HFF-Myc (cell line): ENCODE measurements at regions not wholly inside any gene's neighbourhood (a gene's known extent, or its start where the extent isn't known, plus 50 kb on each side); places are given as distances from the start of the nearest gene placed in this dataset.

ENCODE experiments used
- DNase-seq: peaks from one replicate; pipeline ENCODE4 v3.0.0-alpha.2; 2011; ENCODE audit warnings: low read depth; ENCODE audit errors: extremely low read depth
- H3K4me3 ChIP-seq: replicated peaks from 2 replicates; pipeline ENCODE4 v1.5.1; 2011; ENCODE audit warnings: low read depth, mild to moderate bottlenecking, control low read depth, low read length
- CTCF ChIP-seq: IDR thresholded peaks from 2 replicates; pipeline ENCODE4 v1.5.1; 2012; ENCODE audit warnings: mild to moderate bottlenecking, low read depth, low read length, control low read depth; ENCODE audit errors: missing control alignments

- DNase-seq, result no peak
- TF ChIP-seq CTCF, result no peak
- no peak overlapping the region for H3K4me3 ChIP-seq
These were observed 73.4 kb downstream of the LINC01488 start for GRCh38 chr11:69554849-69555248.

- no peak for TF ChIP-seq CTCF
- DNase-seq, result no peak
- H3K4me3 ChIP-seq, result no peak overlapping the region
These were observed 75.8 kb downstream of the LINC01488 start for GRCh38 chr11:69557266-69557665.

GRCh38 chr11:69558519-69558941 is 77.1 kb downstream of the LINC01488 start:
- no peak for TF ChIP-seq CTCF
- H3K4me3 ChIP-seq, result no peak overlapping the region
- no peak for DNase-seq

- TF ChIP-seq CTCF, result no peak
- DNase-seq, result no peak
- no peak overlapping the region for H3K4me3 ChIP-seq
These were observed 77.7 kb downstream of the LINC01488 start for GRCh38 chr11:69559181-69559580.

GRCh38 chr11:69560141-69560790 is 78.8 kb downstream of the LINC01488 start:
- H3K4me3 ChIP-seq, result no peak overlapping the region
- DNase-seq, result no peak
- TF ChIP-seq CTCF, result no peak

- TF ChIP-seq CTCF, result no peak
- no peak overlapping the region for H3K4me3 ChIP-seq
- no peak for DNase-seq
These were observed 78.7 kb upstream of the CCND1 start for GRCh38 chr11:69562302-69562701.

GRCh38 chr11:69562816-69563215 is 78.1 kb upstream of the CCND1 start:
- no peak for TF ChIP-seq CTCF
- DNase-seq, result no peak
- no peak overlapping the region for H3K4me3 ChIP-seq
